ENCODE measurements at regions not wholly inside any gene's neighbourhood (a gene's known extent, or its start where the extent isn't known, plus 50 kb on each side); places are given as distances from the start of the nearest gene placed in this dataset.

GRCh38 chr12:74752215-74752614 lies 214.6 kb downstream of the ATXN7L3B start:
- TF ChIP-seq POLR2AphosphoS5 (IDR thresholded peaks at IDR 0.05; ENCODE audit: low read depth, low read length) (no peak), POLR2A (IDR thresholded peaks at IDR 0.05; ENCODE audit: low read depth, low read length) (no peak), TAF1 (IDR thresholded peaks at IDR 0.05; ENCODE audit: low read depth, low read length) (no peak), POU2F2 (IDR thresholded peaks at IDR 0.05; ENCODE audit: low read depth, low read length) (no peak), PAX5 (IDR thresholded peaks at IDR 0.05; ENCODE audit: insufficient read depth, low read length, severe bottlenecking) (no peak), SPI1 (IDR thresholded peaks at IDR 0.05; ENCODE audit: low read depth, low read length) (no peak)
